Nephron (organoid): ENCODE measurements at regions not wholly inside any gene's neighbourhood (a gene's known extent, or its start where the extent isn't known, plus 50 kb on each side); places are given as distances from the start of the nearest gene placed in this dataset.

Source experiments
- H3K27ac Mint-ChIP-seq, 3 experiments: 2 replicates each; pipeline ENCODE4 v1.8.0; 2020; ENCODE audit warnings: mixed read lengths in 3 of 3, mild to moderate bottlenecking in 2 of 3, moderate library complexity in 1 of 3
- H3K27me3 Mint-ChIP-seq: 2 replicates; pipeline ENCODE4 v1.8.0; 2021; ENCODE audit warnings: low read depth, mild to moderate bottlenecking, moderate library complexity, mixed read lengths
- H3K36me3 Mint-ChIP-seq: 2 replicates; pipeline ENCODE4 v1.8.0; 2020; ENCODE audit warnings: low read depth, mixed read lengths
- H3K4me1 Mint-ChIP-seq: 2 replicates; pipeline ENCODE4 v1.8.0; 2020; ENCODE audit warnings: mixed read lengths
- H3K4me3 Mint-ChIP-seq, 3 experiments: 2 replicates each; pipeline ENCODE4 v1.8.0; 2020; ENCODE audit warnings: mild to moderate bottlenecking in 3 of 3, mixed read lengths in 3 of 3, moderate library complexity in 2 of 3
- H3K9me3 Mint-ChIP-seq: 2 replicates; pipeline ENCODE4 v1.8.0; 2020; ENCODE audit warnings: mixed read lengths
- TF ChIP-seq, protein P1 (sequence below), 3 experiments: fragments of 200-600 bp; sonication (generic); IDR thresholded peaks; one replicate each; pipeline ENCODE4 v1.5.0; 2021; ENCODE audit warnings: antibody characterized with exemption in 3 of 3; ENCODE audit not compliant: unreplicated experiment in 3 of 3

DNA sequence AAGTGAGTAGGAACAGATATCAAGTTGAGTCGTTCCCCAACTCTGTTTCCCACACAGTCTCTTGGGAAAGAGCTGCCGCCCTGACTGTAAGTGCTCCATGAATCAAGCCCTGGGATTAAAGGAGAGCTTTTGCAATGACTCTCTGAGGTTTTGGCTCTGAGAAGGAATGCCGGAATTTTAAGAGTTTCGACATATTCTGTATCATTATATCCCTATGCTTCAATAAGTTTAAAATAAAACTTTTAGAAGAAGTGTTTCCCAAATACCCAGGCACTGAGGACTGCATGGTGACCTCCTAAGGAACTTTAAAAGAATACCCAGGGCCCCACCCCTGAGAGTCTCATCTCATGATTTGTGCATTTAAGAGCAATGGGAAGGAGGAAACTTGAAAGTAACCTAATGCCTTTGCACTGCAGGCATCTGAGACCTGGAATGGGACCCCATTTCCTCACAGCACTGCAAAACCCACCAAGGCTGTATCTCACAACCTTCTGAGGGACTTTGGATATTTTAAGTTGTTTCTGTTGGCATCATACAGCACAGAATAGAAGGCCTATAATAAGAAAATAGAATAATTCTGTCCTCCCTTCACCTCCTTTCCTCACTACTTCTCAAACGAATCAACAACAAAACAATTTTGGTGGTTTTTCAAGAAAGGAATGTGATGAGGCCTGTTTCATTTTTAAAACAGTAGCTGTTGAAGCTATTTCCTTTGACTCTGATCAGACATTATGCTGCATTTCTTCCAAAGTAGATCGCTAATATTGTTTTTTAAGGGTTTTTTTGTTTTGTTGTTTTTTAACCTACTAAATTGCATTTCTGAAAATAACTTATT is 121.2 kb downstream of the GASK1B start:
- H3K4me3 Mint-ChIP-seq, result no peak overlapping the region
- no peaks in the 10 kb centered on the region for H3K27me3 Mint-ChIP-seq
- no peaks in the 10 kb centered on the region for H3K9me3 Mint-ChIP-seq
- H3K27ac Mint-ChIP-seq, result peak overlapping the region; percentile 75 to 92 (median 79)
- H3K36me3 Mint-ChIP-seq, result no peaks in the 10 kb centered on the region
- TF ChIP-seq, protein P1, sequence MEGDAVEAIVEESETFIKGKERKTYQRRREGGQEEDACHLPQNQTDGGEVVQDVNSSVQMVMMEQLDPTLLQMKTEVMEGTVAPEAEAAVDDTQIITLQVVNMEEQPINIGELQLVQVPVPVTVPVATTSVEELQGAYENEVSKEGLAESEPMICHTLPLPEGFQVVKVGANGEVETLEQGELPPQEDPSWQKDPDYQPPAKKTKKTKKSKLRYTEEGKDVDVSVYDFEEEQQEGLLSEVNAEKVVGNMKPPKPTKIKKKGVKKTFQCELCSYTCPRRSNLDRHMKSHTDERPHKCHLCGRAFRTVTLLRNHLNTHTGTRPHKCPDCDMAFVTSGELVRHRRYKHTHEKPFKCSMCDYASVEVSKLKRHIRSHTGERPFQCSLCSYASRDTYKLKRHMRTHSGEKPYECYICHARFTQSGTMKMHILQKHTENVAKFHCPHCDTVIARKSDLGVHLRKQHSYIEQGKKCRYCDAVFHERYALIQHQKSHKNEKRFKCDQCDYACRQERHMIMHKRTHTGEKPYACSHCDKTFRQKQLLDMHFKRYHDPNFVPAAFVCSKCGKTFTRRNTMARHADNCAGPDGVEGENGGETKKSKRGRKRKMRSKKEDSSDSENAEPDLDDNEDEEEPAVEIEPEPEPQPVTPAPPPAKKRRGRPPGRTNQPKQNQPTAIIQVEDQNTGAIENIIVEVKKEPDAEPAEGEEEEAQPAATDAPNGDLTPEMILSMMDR (IDR thresholded peaks at IDR 0.05; ENCODE audit: unreplicated experiment in 3 of 3), result no peak
- peaks cover 34% of the 10 kb centered on the region for H3K4me1 Mint-ChIP-seq

DNA sequence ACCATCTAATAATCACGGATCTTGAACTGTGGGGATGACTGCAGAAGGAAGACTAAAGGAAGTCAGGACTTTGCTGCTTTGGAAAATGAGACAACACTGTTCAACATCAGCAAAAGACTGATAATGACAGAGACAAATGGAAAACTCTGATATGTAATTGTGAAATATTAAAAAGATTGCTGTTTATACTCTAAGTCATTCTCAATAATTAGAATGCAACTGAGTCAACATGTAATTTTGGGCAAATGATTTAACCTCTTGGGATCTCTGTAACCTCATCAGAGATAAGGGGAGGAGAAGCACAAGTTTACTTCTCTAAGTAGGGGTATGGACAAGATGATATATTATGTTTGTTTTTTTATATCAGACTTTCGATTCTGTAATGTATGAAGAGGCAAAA is 121.9 kb downstream of the GASK1B start:
- H3K4me3 Mint-ChIP-seq, result no peak overlapping the region
- H3K4me1 Mint-ChIP-seq, result peaks cover 32% of the 10 kb centered on the region
- H3K27ac Mint-ChIP-seq, result peak overlapping the region; percentile 75 to 92 (median 79)
- TF ChIP-seq, protein P1 (IDR thresholded peaks at IDR 0.05; ENCODE audit: unreplicated experiment in 3 of 3), result no peak
- no peaks in the 10 kb centered on the region for H3K36me3 Mint-ChIP-seq
- no peaks in the 10 kb centered on the region for H3K9me3 Mint-ChIP-seq
- H3K27me3 Mint-ChIP-seq, result no peaks in the 10 kb centered on the region

DNA sequence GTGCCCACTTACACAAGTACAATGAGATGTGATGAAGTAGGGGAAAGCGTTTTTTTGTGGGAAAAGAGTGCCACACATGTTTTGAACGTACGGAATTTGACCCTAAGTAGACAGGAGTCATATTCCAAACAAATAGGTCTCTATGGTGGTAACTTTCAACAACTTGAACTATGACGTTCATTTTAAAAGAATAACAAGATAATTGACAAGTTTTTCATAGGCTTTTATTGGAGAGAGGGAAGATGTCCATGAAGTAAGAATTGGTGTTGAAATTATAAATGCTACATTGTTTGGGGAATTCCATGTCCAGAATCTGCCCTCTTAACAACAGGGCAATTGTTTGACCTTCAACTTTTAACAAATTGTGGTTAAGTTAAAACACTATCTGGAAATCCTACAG is 126.5 kb downstream of the GASK1B start:
- Mint-ChIP-seq H3K27me3 (no peaks in the 10 kb centered on the region), H3K4me3 (no peak overlapping the region), H3K9me3 (peaks cover 6% of the 10 kb centered on the region), H3K27ac (no peak overlapping the region), H3K4me1 (peaks cover 6% of the 10 kb centered on the region), H3K36me3 (no peaks in the 10 kb centered on the region)
- TF ChIP-seq, protein P1 (IDR thresholded peaks at IDR 0.05; ENCODE audit: unreplicated experiment in 3 of 3), result no peak

DNA sequence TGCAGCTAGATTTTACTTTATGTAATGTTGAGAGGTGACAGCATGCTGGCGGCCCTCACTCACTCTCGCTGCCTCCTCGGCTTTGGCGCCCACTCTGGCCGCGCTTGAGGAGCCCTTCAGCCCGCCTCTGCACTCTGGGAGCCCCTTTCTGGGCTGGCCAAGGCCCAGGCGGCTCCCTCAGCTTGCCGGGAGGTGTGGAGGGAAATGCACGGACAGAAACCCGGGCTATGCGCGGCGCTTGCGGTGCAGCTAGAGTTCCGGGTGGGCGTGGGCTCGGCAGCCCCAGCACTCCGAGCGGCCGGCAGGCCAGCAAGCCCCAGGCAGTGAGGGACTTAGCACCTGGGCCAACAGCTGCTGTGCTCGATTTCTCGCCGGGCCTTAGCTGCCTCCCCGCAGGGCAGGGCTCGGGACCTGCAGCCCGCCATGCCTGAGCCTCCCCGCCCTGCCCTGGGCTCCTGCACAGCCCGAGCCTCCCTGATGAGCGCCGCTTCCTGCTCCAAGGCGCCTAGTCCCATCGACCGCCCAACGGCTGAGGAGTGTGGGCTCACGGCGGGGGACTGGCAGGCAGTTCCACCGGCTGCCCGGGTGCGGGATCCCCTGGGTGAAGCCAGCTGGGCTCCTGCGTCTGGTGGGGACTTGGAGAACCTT is 128.7 kb downstream of the GASK1B start:
- Mint-ChIP-seq H3K4me3 (no peak overlapping the region), H3K36me3 (no peaks in the 10 kb centered on the region), H3K4me1 (no peaks in the 10 kb centered on the region), H3K9me3 (peaks cover 22% of the 10 kb centered on the region), H3K27ac (no peak overlapping the region), H3K27me3 (no peaks in the 10 kb centered on the region)
- TF ChIP-seq, protein P1 (IDR thresholded peaks at IDR 0.05; ENCODE audit: unreplicated experiment in 3 of 3), result no peak

DNA sequence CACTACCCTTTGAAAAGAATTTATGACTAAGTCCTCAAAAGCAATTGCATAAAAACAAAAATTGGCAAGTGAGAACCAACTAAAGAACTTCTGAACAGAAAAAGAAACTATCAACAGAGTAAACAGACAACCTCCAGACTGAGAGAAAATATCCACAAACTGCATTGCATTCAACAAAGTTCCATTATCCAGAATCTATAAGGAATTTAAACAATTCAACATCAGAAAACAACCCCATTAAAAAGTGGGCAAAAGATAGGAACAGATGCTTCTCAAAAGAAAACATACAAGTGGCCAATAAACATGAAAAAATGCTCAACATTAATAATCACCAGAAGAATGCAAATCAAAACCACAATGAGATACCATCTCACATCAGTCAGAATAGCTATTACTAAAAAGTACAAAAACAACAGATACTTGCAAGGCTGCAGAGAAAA is 130.2 kb downstream of the GASK1B start:
- H3K9me3 Mint-ChIP-seq, result peaks cover 25% of the 10 kb centered on the region
- no peak overlapping the region for H3K4me3 Mint-ChIP-seq
- no peaks in the 10 kb centered on the region for H3K36me3 Mint-ChIP-seq
- TF ChIP-seq, protein P1 (IDR thresholded peaks at IDR 0.05; ENCODE audit: unreplicated experiment in 3 of 3), result no peak
- no peaks in the 10 kb centered on the region for H3K27me3 Mint-ChIP-seq
- no peaks in the 10 kb centered on the region for H3K4me1 Mint-ChIP-seq
- H3K27ac Mint-ChIP-seq, result peak overlapping the region in 1 of 3 experiments; percentile 25
